Activated CD8-positive, alpha-beta memory T cell treated with anti-CD3 and anti-CD28 coated beads, Interleukin-2, amount 50 U/mL, for 1 hour (primary cell): ENCODE measurements at regions not wholly inside any gene's neighbourhood (a gene's known extent, or its start where the extent isn't known, plus 50 kb on each side); places are given as distances from the start of the nearest gene placed in this dataset.

Experiments
- DNase-seq: peaks from one replicate; pipeline ENCODE4 v3.0.0-alpha.2; 2020; ENCODE audit errors: extremely low read depth

GRCh38 chr5:15261269-15261995, 238.5 kb upstream of the FBXL7 start:
- no peak for DNase-seq

GRCh38 chr5:15260356-15261268, 239.4 kb upstream of the FBXL7 start:
- no peak for DNase-seq

DNA sequence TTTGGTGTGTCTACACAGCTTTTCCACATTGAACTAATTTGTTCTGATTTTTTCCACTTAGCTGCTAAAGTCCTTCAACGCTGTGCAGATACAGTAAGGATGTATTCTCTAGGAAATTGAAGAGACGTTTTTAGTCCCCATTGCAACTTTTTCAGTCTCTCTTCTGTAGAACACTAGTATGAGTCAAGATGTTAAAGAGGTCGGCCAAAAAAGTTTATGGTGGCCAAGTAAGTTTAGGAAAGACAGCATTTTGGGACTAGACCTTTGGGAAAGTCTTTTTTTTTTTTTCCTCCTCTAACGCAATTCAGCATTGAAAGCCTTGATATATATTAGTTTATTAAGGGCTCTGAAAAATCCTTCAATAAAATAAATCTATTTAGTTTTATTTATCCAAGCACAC, 243.5 kb upstream of the FBXL7 start:
- DNase-seq, result no peak

- DNase-seq, result no peak
Observed at GRCh38 chr5:15255576-15255975, 244.4 kb upstream of the FBXL7 start.

- no peak for DNase-seq
Observed at GRCh38 chr5:15254607-15255006, 245.4 kb upstream of the FBXL7 start.

DNA sequence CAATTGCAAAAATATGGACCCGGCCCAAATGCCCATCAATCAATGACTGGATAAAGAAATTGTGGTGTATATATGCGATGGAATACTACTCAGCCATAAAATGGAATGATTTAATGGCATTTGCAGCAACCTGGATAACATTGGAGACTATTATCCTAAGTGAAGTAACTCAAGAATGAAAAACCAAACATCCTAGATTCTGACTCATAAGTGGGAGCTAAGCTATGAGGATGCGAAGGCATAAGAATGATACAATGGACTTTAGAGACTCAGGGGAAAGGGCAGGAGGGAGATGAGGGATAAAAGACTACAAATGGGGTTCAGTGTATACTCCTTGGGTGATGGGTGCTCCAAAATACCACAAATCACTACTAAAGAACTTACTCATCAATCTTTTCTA, 247.6 kb upstream of the FBXL7 start:
- no peak for DNase-seq

DNA sequence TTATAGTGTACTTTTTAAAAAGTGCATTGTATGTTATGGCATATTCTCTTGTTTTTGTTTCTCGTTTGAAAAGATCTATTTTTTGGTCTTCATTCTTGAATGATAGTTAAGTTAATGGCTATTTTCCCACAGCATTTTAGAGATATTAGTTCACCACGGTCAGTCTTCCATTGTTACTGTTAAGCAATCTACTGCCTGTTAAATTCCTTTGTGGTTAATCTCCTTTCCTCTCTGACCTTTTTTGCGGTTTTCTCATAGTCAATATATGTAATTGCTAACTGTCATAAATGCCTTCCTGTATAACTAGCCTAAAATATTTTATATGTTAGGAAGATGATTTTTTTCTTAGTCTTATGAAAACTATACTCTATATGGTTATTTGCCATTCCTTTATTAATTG, 250.8 kb upstream of the FBXL7 start:
- no peak for DNase-seq

GRCh38 chr5:15248731-15249130, 251.2 kb upstream of the FBXL7 start:
- no peak for DNase-seq

GRCh38 chr5:15245913-15246312, 254.1 kb upstream of the FBXL7 start:
- DNase-seq, result no peak

DNA sequence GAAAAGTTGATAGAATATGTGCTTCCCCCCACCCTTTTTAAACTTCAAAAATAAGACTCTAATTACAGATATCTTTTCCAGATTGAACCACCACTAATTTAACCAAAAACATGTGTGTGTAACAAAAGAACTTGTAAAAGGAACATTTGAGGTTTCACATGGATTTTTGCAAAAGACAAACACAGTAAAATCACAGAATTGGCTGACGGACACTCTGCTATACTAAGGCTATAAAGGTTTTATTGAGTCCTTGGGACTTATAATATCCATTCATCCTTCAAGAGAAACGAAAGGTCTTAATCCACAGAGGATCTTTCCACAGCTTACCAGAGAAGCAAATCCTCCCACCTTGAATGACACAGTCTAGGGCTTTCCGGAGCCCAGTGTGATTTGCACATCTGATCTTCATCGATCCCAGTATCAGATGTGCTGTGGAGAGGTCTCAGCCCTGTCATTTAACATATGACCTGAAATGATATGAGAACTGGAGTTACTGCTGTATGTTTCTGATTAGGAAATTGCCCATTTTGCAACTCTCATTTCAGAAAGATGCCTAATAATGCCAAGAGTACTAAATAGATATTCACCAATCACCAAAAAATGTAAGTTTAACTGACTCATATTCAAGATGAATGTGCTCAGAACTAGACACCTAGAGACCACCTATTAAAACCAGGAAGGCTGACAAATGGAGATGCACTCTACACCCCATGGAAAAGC, 256.5 kb upstream of the FBXL7 start:
- DNase-seq, result no peak

GRCh38 chr5:15241216-15241821, 258.7 kb upstream of the FBXL7 start:
- DNase-seq, result no peak

DNA sequence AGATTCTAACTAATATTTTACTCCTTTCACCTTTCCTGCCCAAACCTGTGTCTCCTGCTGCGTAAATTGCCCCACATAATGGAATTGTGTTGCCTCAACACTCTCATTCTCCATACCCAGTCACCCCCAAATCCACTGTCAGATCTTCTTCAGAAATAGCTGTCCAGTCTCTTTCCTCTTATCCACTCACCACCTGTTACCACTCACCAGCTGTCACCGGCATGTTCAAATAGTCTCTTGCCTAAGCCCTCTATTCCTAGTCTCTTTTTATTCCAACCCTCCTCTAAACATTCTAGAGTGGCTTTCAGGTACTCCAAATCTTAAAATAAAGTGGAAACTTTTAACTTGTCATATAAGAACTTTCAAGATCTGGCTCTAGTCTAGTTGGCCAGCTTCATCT, 262.0 kb upstream of the FBXL7 start:
- no peak for DNase-seq

- no peak for DNase-seq
Observed at GRCh38 chr5:15236911-15237508, 263.0 kb upstream of the FBXL7 start.

GRCh38 chr5:15234911-15235310, 265.1 kb upstream of the FBXL7 start:
- no peak for DNase-seq

GRCh38 chr5:15234366-15234765, 265.6 kb upstream of the FBXL7 start:
- DNase-seq, result no peak

DNA sequence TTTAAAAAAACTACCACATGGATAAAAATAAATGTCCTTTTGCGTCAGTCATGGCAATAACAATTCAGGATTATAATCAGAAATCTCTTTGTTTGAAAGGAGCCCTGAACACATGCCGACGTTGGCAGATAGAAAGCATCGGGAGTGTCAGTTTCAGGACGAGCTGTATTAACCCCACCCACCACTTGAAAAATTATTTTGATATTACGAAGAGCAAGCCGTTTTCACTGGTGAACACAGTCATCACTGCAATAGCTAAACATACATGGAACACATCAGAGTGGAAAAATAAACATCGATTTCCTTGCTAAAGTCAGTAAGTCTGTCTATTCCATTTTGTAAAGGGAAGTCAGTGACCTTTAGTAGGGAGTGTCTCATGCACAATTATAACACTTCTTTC, 266.4 kb upstream of the FBXL7 start:
- DNase-seq, result no peak

GRCh38 chr5:15222156-15222555, 277.8 kb upstream of the FBXL7 start:
- DNase-seq, result no peak

DNA sequence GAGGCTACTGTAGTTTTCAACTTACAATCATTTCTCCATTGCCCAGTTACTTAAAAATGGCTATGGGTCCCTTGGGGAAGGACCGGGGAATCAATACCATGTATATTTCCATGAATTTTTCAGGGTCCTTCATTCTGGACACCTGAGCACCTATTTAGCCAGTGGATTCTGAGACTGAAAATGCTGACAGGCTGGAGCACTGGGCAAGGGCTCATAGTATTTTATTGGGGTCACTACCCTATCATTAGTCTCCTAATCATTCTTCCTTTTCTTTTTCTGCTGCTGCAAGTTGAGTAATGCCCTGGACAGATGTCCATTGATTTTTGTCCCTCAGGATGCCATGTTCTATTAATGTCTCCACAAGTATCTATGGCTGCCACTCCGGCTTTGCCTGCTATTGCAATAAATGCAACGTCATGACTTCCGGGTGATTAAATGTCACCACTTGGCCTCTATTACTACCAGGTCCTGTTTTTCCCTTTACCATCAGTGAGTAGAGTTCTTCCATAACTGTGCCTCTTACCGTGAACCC, 279.3 kb upstream of the FBXL7 start:
- no peak for DNase-seq

DNA sequence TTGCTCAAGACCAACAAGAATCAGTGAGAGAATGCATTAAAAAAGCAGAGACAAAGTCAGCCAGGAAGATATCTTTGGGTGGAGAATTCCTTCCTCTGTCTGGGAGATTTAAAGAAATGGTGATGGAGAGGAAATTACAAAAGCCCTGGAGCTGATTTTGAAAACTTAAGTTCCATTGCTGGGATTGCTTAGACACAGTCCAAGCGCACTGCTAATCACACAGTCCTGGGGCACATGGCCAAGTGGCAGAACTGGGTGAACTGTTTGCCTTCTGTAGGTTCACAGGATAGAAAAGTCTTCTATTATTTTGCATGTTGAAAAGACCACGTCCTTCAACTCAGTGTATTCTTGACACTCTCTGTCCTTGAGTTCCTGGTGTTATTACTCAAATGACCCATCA, 284.9 kb upstream of the FBXL7 start:
- DNase-seq, result no peak

DNA sequence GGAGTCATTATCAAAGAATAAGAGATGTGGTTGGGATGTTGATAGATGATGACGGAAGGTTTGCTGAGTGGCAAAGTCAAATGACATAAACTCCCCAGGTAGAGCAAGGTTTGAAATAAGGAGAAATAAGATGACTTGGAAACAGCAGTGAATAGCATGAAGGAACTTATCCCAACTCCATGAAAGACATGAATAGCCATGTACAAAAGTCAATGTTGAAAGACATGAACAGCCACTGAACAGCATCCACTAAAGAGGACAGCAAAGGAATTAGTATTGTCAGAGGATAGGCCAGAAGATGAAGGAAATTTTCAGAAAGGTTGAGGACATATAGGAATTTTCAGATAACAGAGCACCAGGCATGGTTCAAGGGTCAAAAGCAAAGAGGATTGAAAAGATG, 286.0 kb upstream of the FBXL7 start:
- DNase-seq, result no peak

DNA sequence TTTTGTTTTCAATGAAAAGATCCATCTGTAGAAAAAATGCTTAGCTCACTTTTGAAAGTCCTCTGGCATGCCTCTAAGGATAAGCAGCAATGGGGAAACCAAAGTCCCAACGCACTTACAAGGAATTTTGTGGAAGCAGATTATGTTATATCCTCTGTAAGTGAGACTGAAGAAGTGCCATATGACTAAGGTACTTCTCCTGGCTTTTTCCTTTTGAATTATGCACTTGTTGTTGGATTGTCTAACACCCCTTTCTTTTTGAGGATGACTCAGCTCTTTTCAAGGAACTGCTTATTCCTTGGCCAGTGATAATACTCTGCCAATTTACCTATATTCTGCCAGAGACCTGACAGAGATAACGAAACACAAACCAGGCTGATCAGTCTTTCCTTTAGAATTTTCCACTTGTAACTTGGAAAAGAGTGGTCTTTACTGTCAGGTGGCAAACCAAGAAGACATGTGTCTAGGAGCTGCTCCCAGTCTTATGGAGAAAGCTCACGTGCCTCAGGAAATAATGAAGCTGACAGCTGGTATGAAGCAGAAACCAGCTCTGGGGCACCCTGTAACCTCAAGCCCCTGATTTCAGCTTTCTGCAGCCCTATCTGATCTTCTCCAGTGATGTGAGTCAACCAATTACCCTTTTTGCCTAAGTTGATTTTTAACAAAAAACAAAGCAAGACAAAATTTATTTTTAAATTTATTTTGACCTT, 290.8 kb upstream of the FBXL7 start:
- no peak for DNase-seq
